K562 (cell line): ENCODE measurements at regions not wholly inside any gene's neighbourhood (a gene's known extent, or its start where the extent isn't known, plus 50 kb on each side); places are given as distances from the start of the nearest gene placed in this dataset.

ENCODE experiments used
- ATAC-seq: fragments of 200-7000 bp; cut with Tn5 transposase; 3 replicates; pipeline ENCODE4 v1.9.1; 2020; ENCODE audit warnings: moderate library complexity
- BruUV-seq: library from RNA; stranded (reverse); fragments of 400-500 nt; replicated peaks from 2 replicates; lab custom pipeline; 2021; lab: Mats Ljungman, UMichigan
- CTCF ChIA-PET: fragments of 300-600 bp; formaldehyde crosslinking; extraction: SDS; loops from one replicate; lab custom pipeline; 2021; ENCODE audit warnings: low intra/inter-chr PET ratio; lab: Yijun Ruan, JAX
- POLR2A ChIA-PET: fragments of 300-600, 350-650 bp; sonication (Branson Sonifier 250); formaldehyde crosslinking; extraction: SDS; loops from one replicate; lab custom pipeline; 2021; ENCODE audit warnings: antibody characterized with exemption, inconsistent platforms; lab: Yijun Ruan, JAX
- DNase-seq, 4 experiments: peaks; one replicate each; pipeline versions ENCODE4 v3.0.0 to v3.0.0-alpha.2; 2011 to 2018; ENCODE audit warnings: low spot score in 3 of 4, mixed read lengths in 3 of 4; ENCODE audit errors: extremely low read depth in 1 of 4
- FAIRE-seq: peaks from 2 replicates; lab custom pipeline; 2011; peaks lifted over from hg19 to GRCh38; lab: Jason Lieb, UNC
- H2AFZ ChIP-seq: 2 replicates; pipeline ENCODE4 v1.6.0; 2011; ENCODE audit warnings: low read depth, low read length, control low read depth, inconsistent platforms
- H3K27ac ChIP-seq: fragments of 200-600 bp; 3 replicates; pipeline ENCODE4 v1.8.0; 2011; ENCODE audit warnings: low read depth, mild to moderate bottlenecking, control low read depth, inconsistent platforms, low read length, moderate library complexity, mixed read lengths; ENCODE audit errors: extremely low read depth
- H3K27me3 ChIP-seq, 2 experiments: fragments of 300-600 bp in 1 of 2; 2 replicates in 1 of 2; 3 replicates in 1 of 2; pipeline versions ENCODE4 v1.6.0 to v1.8.0; 2011; ENCODE audit warnings: inconsistent platforms in 2 of 2, low read length in 2 of 2, mild to moderate bottlenecking in 1 of 2, mixed read lengths in 1 of 2, moderate library complexity in 1 of 2; ENCODE audit not compliant: control insufficient read depth in 2 of 2, insufficient read depth in 2 of 2
- H3K36me3 ChIP-seq: fragments of 300-600 bp; 3 replicates; pipeline ENCODE4 v1.8.0; 2011; ENCODE audit warnings: mild to moderate bottlenecking, low read length, inconsistent platforms; ENCODE audit not compliant: control insufficient read depth, insufficient read depth
- H3K4me1 ChIP-seq, 2 experiments: fragments of 200-600 bp in 1 of 2; replicated peaks in 1 of 2; 2 replicates in 1 of 2; 3 replicates in 1 of 2; pipeline versions ENCODE4 v1.5.1 to v1.8.0; 2011; ENCODE audit warnings: inconsistent platforms in 2 of 2, low read length in 2 of 2, mild to moderate bottlenecking in 1 of 2, mixed read lengths in 1 of 2, moderate library complexity in 1 of 2; ENCODE audit not compliant: control insufficient read depth in 2 of 2, insufficient read depth in 2 of 2
- H3K4me2 ChIP-seq: 2 replicates; pipeline ENCODE4 v1.6.1; 2011; ENCODE audit warnings: low read length, control low read depth, inconsistent platforms, mixed read lengths; ENCODE audit not compliant: insufficient read depth
- H3K4me3 ChIP-seq: fragments of 200-600 bp; sonication (generic), shearing (Covaris generic); 2 replicates; pipeline ENCODE4 v1.5.1; 2016; ENCODE audit warnings: control low read depth, inconsistent platforms
- H3K79me2 ChIP-seq: fragments of 200-600 bp; 3 replicates; pipeline ENCODE4 v1.8.0; 2011; ENCODE audit warnings: low read length, inconsistent platforms; ENCODE audit not compliant: control insufficient read depth, insufficient read depth
- H3K9ac ChIP-seq, 2 experiments: 2 replicates each; pipeline versions ENCODE4 v1.6.0 to v1.6.1; 2011; ENCODE audit warnings: low read depth in 2 of 2, low read length in 2 of 2, control low read depth in 1 of 2, inconsistent platforms in 1 of 2, mild to moderate bottlenecking in 1 of 2, mixed read lengths in 1 of 2; ENCODE audit not compliant: insufficient read depth in 1 of 2
- H3K9me1 ChIP-seq: one replicate; pipeline ENCODE4 v1.6.0; 2011; ENCODE audit warnings: inconsistent platforms, mild to moderate bottlenecking, low read length, moderate library complexity; ENCODE audit not compliant: control insufficient read depth, insufficient read depth
- H3K9me3 ChIP-seq: replicated peaks from 2 replicates; pipeline ENCODE4 v1.5.1; 2011; ENCODE audit warnings: low read depth, low read length, inconsistent platforms; ENCODE audit not compliant: control insufficient read depth, insufficient read depth
- H4K20me1 ChIP-seq: replicated peaks from 2 replicates; pipeline ENCODE4 v1.6.1; 2011; ENCODE audit warnings: low read length, inconsistent platforms, mixed read lengths; ENCODE audit not compliant: control insufficient read depth, insufficient read depth
- BCOR ChIP-seq: fragments of 450-650 bp; IDR thresholded peaks from 2 replicates; pipeline ENCODE4 v1.6.1; 2016
- HDAC3 ChIP-seq: fragments of 450-650 bp; IDR thresholded peaks from 2 replicates; pipeline ENCODE4 v1.6.1; 2018; ENCODE audit warnings: borderline replicate concordance, mild to moderate bottlenecking, moderate library complexity; ENCODE audit not compliant: partially characterized antibody
- HLTF ChIP-seq: fragments of 450-650 bp; IDR thresholded peaks from 2 replicates; pipeline ENCODE4 v1.6.1; 2016
- PBX2 ChIP-seq, 2 experiments: IDR thresholded peaks in 1 of 2; conservative IDR thresholded peaks in 1 of 2; 2 replicates each; pipeline ENCODE4 v1.6.1; 2016; ENCODE audit warnings: low read depth in 2 of 2, mild to moderate bottlenecking in 1 of 2, missing compliant biosample characterization in 1 of 2, missing genetic modification characterization in 1 of 2, moderate library complexity in 1 of 2
- PTRF ChIP-seq: fragments of 450-650 bp; IDR thresholded peaks from 2 replicates; pipeline ENCODE4 v1.6.1; 2016; ENCODE audit warnings: mild to moderate bottlenecking, missing genetic modification characterization, missing compliant biosample characterization
- REST ChIP-seq, 2 experiments: fragments of 450-650 bp; formaldehyde crosslinking in 1 of 2; IDR thresholded peaks; 2 replicates each; pipeline versions ENCODE4 v1.4.0 to v1.6.1; 2014 to 2020; ENCODE audit warnings: mild to moderate bottlenecking in 2 of 2, borderline replicate concordance in 1 of 2, low read depth in 1 of 2
- SMARCB1 ChIP-seq: IDR thresholded peaks from 2 replicates; pipeline ENCODE4 v1.6.1; 2011; ENCODE audit warnings: improper control_type of control experiment, low read depth; ENCODE audit not compliant: insufficient read length
- TAL1 ChIP-seq: fragments of 450-650 bp; IDR thresholded peaks from 2 replicates; pipeline ENCODE4 v1.6.1; 2016; ENCODE audit warnings: mild to moderate bottlenecking
- TRIM24 ChIP-seq, 2 experiments: fragments of 450-650 bp; IDR thresholded peaks; 2 replicates each; pipeline ENCODE4 v1.6.1; 2016
- ZNF184 ChIP-seq: sonication (generic); formaldehyde crosslinking; IDR thresholded peaks from 2 replicates; pipeline ENCODE4 v1.5.0; 2020; ENCODE audit warnings: missing genetic modification reagents
- WGBS: fragments of 100-300 bp; shearing (Covaris generic); methylation state at CpG from one replicate; pipeline ENCODE4 v1.1.6; 2016; ENCODE audit warnings: low coverage, mixed read lengths; ENCODE audit not compliant: insufficient coverage; ENCODE audit errors: missing lambda C conversion rate; 5-methylcytosine and 5-hydroxymethylcytosine counted together
- in situ Hi-C: fragments of 300-500 bp; cut with MboI; formaldehyde crosslinking; loops from 4 replicates; pipeline ENCODE4 v1.15.0; 2018; ENCODE audit warnings: inconsistent platforms, mixed read lengths
- intact Hi-C: fragments of 100-400 bp; cut with micrococcal nuclease; formaldehyde crosslinking; loops from 2 replicates; pipeline ENCODE4 v1.14.2; 2022

- FAIRE-seq (no peak), DNase-seq (no peak), ATAC-seq (no peak)
- H3K36me3 ChIP-seq, result no peaks in the 10 kb centered on the region
- BruUV-seq, result no TSS peak
- no peaks in the 10 kb centered on the region for H3K79me2 ChIP-seq
- H3K9ac ChIP-seq, result no peak overlapping the region
- intact Hi-C loops, result no loop called here
- H3K9me3 ChIP-seq, result no peaks in the 10 kb centered on the region
- POLR2A ChIA-PET, result no interaction called here
- TF ChIP-seq REST (IDR thresholded peaks at IDR 0.05; ENCODE audit: borderline replicate concordance) (no peak), REST (CRISPR knock-in tag; IDR thresholded peaks at IDR 0.05; ENCODE audit: low read depth) (no peak), TRIM24 (IDR thresholded peaks at IDR 0.05) (no peak), SMARCB1 (no peak), ZNF184 (CRISPR knock-in tag) (no peak), TAL1 (no peak), HDAC3 (no peak), PTRF (no peak), PBX2 (CRISPR knock-in tag; IDR thresholded peaks at IDR 0.05; ENCODE audit: low read depth) (no peak), PBX2 (tag; conservative IDR thresholded peaks at IDR 0.05; ENCODE audit: low read depth) (no peak), BCOR (no peak), HLTF (no peak)
- H3K4me2 ChIP-seq, result no peak overlapping the region
- H4K20me1 ChIP-seq, result no peaks in the 10 kb centered on the region
- 0% methylated on average over 6 of the region's 6 CpGs for WGBS
- H3K4me3 ChIP-seq, result no peak overlapping the region
- no peak overlapping the region for H2AFZ ChIP-seq
- H3K4me1 ChIP-seq, result no peaks in the 10 kb centered on the region
- H3K9me1 ChIP-seq, result no peaks in the 10 kb centered on the region
- no peak overlapping the region for H3K27ac ChIP-seq
- CTCF ChIA-PET, result no interaction called here
- in situ Hi-C loops, result no loop called here
- H3K27me3 ChIP-seq, result no peaks in the 10 kb centered on the region
Measured at GRCh38 chr14:27270716-27271115, 672.9 kb upstream of the NOVA1 start.
